GM10266 (cell line): ENCODE measurements at regions not wholly inside any gene's neighbourhood (a gene's known extent, or its start where the extent isn't known, plus 50 kb on each side); places are given as distances from the start of the nearest gene placed in this dataset.

Source experiments
- DNase-seq: peaks from one replicate; pipeline ENCODE4 v3.0.0; 2012; ENCODE audit errors: extremely low spot score
- CTCF ChIP-seq: IDR thresholded peaks from 2 replicates; pipeline ENCODE4 v1.5.1; 2012; ENCODE audit warnings: mild to moderate bottlenecking, low read depth; ENCODE audit not compliant: control insufficient read depth, insufficient read depth; ENCODE audit errors: missing control alignments

- TF ChIP-seq CTCF: no peak
Observed at GRCh38 chr17:34204402-34204801, 50.7 kb upstream of the CCL2 start.

More at GRCh38 chr17:34204402-34204801, 50.7 kb upstream of the CCL2 start:
- DNase-seq: no peak
